ENCODE measurements at regions not wholly inside any gene's neighbourhood (a gene's known extent, or its start where the extent isn't known, plus 50 kb on each side); places are given as distances from the start of the nearest gene placed in this dataset.

- no peak for DNase-seq
These were observed 521.7 kb downstream of the EPM2A start for GRCh38 chr6:145213614-145214013.

DNA sequence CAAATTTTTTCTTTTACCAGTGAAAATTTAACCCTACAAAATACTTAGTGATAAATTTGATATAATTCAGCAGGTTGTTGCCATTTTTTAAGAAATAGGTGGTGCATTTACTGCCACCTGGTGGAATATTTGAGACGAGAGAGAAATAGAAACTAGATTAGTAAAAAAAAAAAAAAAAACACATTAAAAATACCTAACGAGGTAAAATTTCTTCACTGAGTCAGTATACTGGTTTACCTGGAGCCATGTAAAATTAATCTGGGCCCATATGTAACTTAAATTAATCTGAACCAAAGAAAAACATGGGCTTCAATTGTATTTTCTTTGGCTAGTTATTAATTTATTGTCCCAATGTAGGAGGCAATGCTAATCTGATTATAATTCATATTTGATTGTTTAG, 520.8 kb downstream of the EPM2A start:
- peak; percentile 24 for DNase-seq

DNA sequence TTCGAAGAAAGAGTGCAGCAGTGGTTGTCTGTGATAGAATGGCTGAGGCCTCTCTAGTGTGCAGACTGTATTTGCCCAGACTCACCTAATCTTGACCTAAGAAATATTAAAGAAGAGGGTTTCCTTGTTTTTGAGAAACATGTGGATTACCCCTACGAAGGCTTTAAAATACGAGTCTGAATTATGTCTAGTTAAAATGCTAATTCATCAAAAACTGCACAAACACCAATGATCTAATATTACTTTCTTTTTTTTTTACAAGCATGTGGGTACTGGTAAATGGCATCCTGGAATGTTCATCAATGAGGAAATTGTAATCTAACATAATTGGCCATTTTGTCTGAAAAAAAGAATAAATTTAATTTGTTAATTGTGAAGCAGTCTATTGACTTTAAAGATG, 510.9 kb downstream of the EPM2A start:
- no peak for DNase-seq

GRCh38 chr6:145225500-145225899, 509.8 kb downstream of the EPM2A start:
- no peak for DNase-seq

GRCh38 chr6:145227593-145227992, 507.7 kb downstream of the EPM2A start:
- no peak for DNase-seq

DNA sequence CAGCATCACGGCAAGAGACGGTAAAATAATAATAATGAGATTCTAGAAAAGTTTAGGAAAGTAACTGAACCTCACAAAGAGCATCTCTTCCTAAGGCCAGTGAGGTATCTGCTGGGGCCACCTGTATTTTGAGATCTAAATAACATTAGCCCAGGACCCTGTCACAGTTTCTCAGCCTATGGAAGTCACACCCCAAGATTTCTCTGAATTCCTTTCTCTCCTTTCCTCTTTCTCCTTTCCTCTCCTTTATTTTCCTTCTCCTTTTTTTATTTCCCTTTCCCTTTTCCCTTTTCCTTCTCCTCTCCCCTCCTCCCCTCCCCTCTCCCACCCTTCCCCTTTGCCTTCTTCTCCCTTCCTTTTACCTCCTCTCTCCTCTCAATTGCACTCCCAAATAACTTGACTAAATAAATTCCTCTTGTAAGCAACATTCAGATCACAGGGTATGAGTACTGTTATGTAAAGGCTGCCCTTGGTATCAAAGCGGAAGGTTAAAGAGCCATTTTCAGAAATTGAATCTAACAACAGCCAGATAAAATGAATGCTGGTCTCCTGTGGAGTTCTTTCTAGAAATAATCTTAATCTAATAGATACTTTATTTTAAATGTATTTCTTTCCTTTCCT, 506.2 kb downstream of the EPM2A start:
- DNase-seq = no peak

GRCh38 chr6:145233955-145234354, 501.4 kb downstream of the EPM2A start:
- no peak for DNase-seq

GRCh38 chr6:145235207-145235606, 500.1 kb downstream of the EPM2A start:
- DNase-seq = no peak

- no peak for DNase-seq
These were observed 496.5 kb downstream of the EPM2A start for GRCh38 chr6:145238787-145239186.

DNA sequence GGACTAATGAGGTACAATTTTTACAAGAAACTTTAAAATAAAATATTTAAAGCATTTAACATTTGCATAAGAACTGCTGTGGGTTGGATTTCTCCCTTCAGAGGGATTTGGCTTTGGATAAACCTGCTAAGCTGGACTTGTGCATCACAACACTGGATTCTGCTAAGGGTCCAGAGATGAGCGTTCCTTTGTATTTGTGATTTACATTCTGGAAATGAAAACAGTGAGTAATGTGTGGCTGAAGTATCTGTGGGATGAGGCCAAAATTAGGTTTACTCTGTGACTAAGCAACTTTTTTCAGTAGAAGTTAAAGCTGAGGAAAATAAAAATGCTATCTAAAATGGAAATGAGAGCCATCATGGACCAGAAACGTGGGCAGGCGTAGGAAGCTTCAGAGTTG, 494.3 kb downstream of the EPM2A start:
- DNase-seq = no peak

- no peak for DNase-seq
These were observed 493.6 kb downstream of the EPM2A start for GRCh38 chr6:145241721-145242120.

- DNase-seq = no peak
These were observed 490.8 kb downstream of the EPM2A start for GRCh38 chr6:145244349-145245100.

DNA sequence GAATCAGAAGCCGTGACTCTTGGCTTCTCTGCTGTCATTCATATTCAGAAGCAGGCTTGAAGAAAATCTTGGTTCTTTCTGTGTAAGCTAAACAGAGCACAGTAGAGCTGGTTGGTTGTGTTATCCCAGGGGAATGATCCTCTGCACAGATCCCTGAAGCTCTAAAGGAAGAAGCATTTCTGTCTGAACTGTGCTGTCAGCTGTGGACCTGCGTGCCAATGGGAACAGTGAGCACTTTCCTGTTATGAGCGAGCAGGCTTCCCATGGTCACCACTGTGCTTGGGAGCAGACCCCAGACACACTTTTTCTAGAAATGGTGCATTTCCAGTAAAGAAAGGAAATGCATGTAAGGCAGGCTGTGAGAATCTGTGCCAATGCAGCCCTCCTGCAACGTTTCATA, 490.2 kb downstream of the EPM2A start:
- DNase-seq = peak; percentile 50

DNA sequence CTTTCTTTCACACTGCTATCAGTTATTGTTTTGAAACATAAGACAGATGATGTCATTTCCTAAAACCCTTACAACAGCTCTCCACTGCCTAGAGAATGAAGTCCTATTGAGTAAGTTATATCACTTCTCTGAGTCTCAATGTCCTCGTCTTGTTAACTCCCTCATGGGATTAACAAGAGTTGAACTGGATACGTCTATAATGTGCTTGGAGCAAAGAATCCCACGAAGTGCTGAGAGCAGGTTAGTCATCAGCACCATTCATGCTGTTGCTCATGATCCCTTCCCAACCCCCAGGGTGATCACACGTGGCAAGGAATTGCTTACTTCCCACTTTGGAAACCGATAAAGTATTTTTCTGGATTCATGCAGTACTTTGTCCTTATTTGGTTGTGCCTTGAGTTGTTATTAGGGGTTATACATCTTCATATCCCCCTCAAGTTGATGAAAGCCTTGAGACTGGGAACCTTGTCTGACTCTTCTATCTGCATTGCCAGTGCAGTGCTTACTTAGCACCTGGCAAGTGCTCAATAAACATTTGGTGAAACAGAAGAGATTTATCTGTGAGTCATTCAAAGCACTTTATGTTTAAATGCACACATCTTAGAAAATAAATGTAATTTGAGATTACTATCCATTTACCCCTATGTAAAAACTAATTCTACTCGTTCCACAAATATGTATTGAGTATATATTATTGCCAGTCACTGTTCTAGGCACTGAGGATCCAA, 487.5 kb downstream of the EPM2A start:
- DNase-seq = no peak

- DNase-seq = no peak
These were observed 484.9 kb downstream of the EPM2A start for GRCh38 chr6:145250436-145250835.

DNA sequence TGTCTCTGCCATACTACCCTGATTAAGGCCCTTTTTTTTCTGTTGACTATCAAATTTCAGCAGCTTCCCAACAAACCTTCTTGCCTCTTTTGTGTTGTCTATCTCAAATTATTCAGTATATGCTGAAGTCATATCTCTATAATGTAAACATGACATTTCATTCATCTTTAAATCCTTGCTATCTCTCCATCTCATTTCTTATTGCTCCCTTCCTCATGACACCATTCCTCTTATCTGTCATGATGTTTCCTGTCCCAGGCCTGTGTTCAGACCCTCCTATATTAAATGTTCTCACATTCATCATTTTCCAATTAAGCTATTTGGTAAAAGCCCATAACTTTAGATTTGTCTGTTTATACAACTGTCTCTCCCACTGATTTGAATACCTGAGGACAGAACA, 482.6 kb downstream of the EPM2A start:
- DNase-seq = no peak

- no peak for DNase-seq
These were observed 480.5 kb downstream of the EPM2A start for GRCh38 chr6:145254649-145255401.

DNA sequence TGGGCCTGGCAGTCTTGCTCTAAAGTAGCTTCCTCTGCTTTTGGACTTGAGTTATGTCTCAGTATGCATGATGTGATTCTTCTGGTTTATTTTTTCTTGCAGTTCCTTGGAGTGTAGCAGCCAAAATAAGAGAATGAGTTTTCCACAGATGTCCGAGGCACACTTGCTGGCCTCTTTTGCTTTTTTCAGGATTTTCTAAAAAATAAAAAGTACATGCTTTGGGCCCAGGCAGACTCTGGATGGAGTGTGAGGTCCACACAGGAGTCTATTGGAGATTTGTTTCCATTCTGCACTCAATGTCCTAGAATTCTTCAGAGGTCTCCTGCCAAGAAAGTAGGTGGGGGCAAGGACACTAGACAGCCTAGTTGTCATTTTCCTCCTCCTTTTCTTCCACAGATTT, 477.6 kb downstream of the EPM2A start:
- DNase-seq = no peak

DNA sequence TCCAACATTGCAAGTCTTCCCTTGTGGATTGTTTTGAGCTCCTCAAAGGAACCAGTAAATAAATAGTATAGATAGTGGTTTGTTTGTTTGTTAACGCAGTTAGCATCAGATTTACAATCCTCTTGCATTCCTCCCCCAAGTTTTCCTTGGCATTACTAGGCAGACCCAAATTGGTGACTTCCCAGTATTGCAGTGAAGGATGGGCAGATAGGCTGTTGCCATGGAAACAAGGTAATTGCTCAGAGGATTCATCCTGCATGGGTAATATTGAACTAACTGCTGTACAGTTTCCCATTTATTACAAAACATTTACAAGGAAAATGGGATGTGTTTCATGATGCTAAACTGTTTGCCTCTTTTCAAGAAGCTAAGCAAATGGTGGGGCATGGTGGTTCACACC, 477.2 kb downstream of the EPM2A start:
- DNase-seq = no peak

GRCh38 chr6:145260484-145261175, 474.7 kb downstream of the EPM2A start:
- no peak for DNase-seq

DNA sequence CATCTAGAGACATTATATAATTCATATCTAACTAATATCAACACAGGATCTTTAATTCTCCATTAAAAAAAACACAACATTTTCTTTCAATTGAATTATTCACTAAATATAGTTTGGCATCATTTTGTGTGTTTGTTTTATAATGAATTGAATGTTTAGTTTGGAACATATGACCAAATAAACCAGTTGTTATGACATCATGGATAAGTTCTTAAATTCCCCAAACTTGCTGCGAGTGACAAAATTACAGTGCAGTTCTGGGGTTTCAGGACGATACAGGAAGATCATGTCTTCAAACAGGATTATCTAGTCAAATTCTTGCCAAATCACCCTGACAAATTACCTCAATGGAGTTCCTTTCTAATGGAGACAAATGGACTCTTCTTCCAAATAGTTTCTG, 473.6 kb downstream of the EPM2A start:
- DNase-seq = no peak

DNA sequence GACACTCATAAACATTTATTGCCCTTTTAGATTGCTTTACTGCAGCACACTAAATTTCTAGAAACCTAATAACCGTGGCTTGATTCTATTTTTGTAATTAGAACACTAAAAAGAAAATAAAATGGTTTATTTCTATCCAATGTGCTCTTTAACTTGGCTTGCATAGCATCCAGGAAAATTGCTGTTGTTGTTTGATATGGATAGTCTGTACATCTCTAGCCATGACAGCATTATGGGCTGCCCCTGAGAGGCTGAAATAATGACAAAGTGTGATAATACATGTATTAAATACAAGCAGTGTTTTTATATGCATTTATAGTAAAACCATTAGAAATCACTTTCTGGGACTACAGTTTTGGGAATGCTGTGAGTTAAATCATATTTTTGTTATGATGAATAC, 472.5 kb downstream of the EPM2A start:
- DNase-seq = no peak

GRCh38 chr6:145263778-145264211, 471.5 kb downstream of the EPM2A start:
- no peak for DNase-seq

All from retina (tissue), 1 donor.